ENCODE measurements at regions not wholly inside any gene's neighbourhood (a gene's known extent, or its start where the extent isn't known, plus 50 kb on each side); places are given as distances from the start of the nearest gene placed in this dataset.

- ATAC-seq (0 out of 2 replicates have a peak, but pooled peaks have one; percentile 18), DNase-seq (no peak)
- Histone ChIP-seq H3K36me3 (ENCODE audit: low read depth, low read length) (no peaks in the 10 kb centered on the region), H3K9me2 (replicated peaks; ENCODE audit: low read length) (no peaks in the 10 kb centered on the region), H3K4me1 (ENCODE audit: insufficient read depth, low read length) (peaks cover 3% of the 10 kb centered on the region; the same call in 1 of the 2 replicates), H3K27ac (ENCODE audit: low read length) (no peak overlapping the region), H3K27me3 (ENCODE audit: low read length) (no peaks in the 10 kb centered on the region), H3K79me2 (ENCODE audit: low read length) (no peaks in the 10 kb centered on the region), H3K4me2 (ENCODE audit: low read length) (no peak overlapping the region), H3K9me3 (ENCODE audit: low read length) (no peaks in the 10 kb centered on the region), H3K9ac (ENCODE audit: low read length) (no peak overlapping the region), H4K20me1 (ENCODE audit: low read length) (no peaks in the 10 kb centered on the region), H2AFZ (ENCODE audit: low read length) (no peak overlapping the region), H3F3A (ENCODE audit: low read length, unreplicated experiment) (no peaks in the 10 kb centered on the region), H3K4me3 (ENCODE audit: low read length) (no peak overlapping the region)
- intact Hi-C loops (cut with micrococcal nuclease) = no loop called here
- BruUV-seq (replicated peaks) = no TSS peak
- CTCF ChIA-PET = no interaction called here
- POLR2A ChIA-PET (ENCODE audit: unreplicated experiment) = no interaction called here
- no peak for TF ChIP-seq CTCF (conservative IDR thresholded peaks at IDR 0.05; ENCODE audit: low read depth, low read length)
- no peak for TF ChIP-seq EZH2phosphoT487 (IDR thresholded peaks at IDR 0.05; ENCODE audit: borderline replicate concordance, low read length)
- no peak for TF ChIP-seq EZH2 (IDR thresholded peaks at IDR 0.05; ENCODE audit: low read length, unreplicated experiment)
Observed at GRCh38 chr3:23085261-23085660, 117.9 kb upstream of the UBE2E2 start.

- ATAC-seq (no peak), DNase-seq (no peak)
- TF ChIP-seq EZH2phosphoT487 (IDR thresholded peaks at IDR 0.05; ENCODE audit: borderline replicate concordance, low read length) (no peak), EZH2 (IDR thresholded peaks at IDR 0.05; ENCODE audit: low read length, unreplicated experiment) (no peak), CTCF (conservative IDR thresholded peaks at IDR 0.05; ENCODE audit: low read depth, low read length) (no peak)
- ChIA-PET CTCF (no interaction called here), POLR2A (ENCODE audit: unreplicated experiment) (interaction anchor here (0.7 kb wide), 2 partner anchors 118 to 564 kb away, joined by 7 read pairs; no protein-coding TSS in a partner anchor)
- Histone ChIP-seq H3K27ac (ENCODE audit: low read length) (no peak overlapping the region), H3K4me2 (ENCODE audit: low read length) (no peak overlapping the region), H3K4me3 (ENCODE audit: low read length) (no peak overlapping the region), H3K9me3 (ENCODE audit: low read length) (no peaks in the 10 kb centered on the region), H3F3A (ENCODE audit: low read length, unreplicated experiment) (no peaks in the 10 kb centered on the region), H3K9me2 (replicated peaks; ENCODE audit: low read length) (no peaks in the 10 kb centered on the region), H3K4me1 (ENCODE audit: insufficient read depth, low read length) (no peaks in the 10 kb centered on the region), H3K27me3 (ENCODE audit: low read length) (no peaks in the 10 kb centered on the region), H3K9ac (ENCODE audit: low read length) (no peak overlapping the region), H2AFZ (ENCODE audit: low read length) (no peak overlapping the region), H3K36me3 (ENCODE audit: low read depth, low read length) (no peaks in the 10 kb centered on the region), H3K79me2 (ENCODE audit: low read length) (no peaks in the 10 kb centered on the region), H4K20me1 (ENCODE audit: low read length) (no peaks in the 10 kb centered on the region)
- no TSS peak for BruUV-seq (replicated peaks)
- intact Hi-C loops (cut with micrococcal nuclease) = no loop called here
Observed at GRCh38 chr3:23086331-23086730, 116.8 kb upstream of the UBE2E2 start.

- Histone ChIP-seq H3K27me3 (ENCODE audit: low read length) (no peaks in the 10 kb centered on the region), H2AFZ (ENCODE audit: low read length) (no peak overlapping the region), H3K4me2 (ENCODE audit: low read length) (no peak overlapping the region), H3K36me3 (ENCODE audit: low read depth, low read length) (no peaks in the 10 kb centered on the region), H3F3A (ENCODE audit: low read length, unreplicated experiment) (no peaks in the 10 kb centered on the region), H4K20me1 (ENCODE audit: low read length) (no peaks in the 10 kb centered on the region), H3K9ac (ENCODE audit: low read length) (no peak overlapping the region), H3K4me3 (ENCODE audit: low read length) (no peak overlapping the region), H3K9me3 (ENCODE audit: low read length) (no peaks in the 10 kb centered on the region), H3K4me1 (ENCODE audit: insufficient read depth, low read length) (no peaks in the 10 kb centered on the region), H3K9me2 (replicated peaks; ENCODE audit: low read length) (no peaks in the 10 kb centered on the region), H3K79me2 (ENCODE audit: low read length) (no peaks in the 10 kb centered on the region), H3K27ac (ENCODE audit: low read length) (no peak overlapping the region)
- ATAC-seq = no peak
- intact Hi-C loops (cut with micrococcal nuclease) = no loop called here
- CTCF ChIA-PET = no interaction called here
- DNase-seq = no peak
- POLR2A ChIA-PET (ENCODE audit: unreplicated experiment) = interaction anchor here (0.7 kb wide), 1 partner anchor 565 kb away, joined by 7 read pairs; no protein-coding TSS in a partner anchor
- no peak for TF ChIP-seq EZH2 (IDR thresholded peaks at IDR 0.05; ENCODE audit: low read length, unreplicated experiment)
- no peak for TF ChIP-seq EZH2phosphoT487 (IDR thresholded peaks at IDR 0.05; ENCODE audit: borderline replicate concordance, low read length)
- TF ChIP-seq CTCF (conservative IDR thresholded peaks at IDR 0.05; ENCODE audit: low read depth, low read length) = no peak
- no TSS peak for BruUV-seq (replicated peaks)
Observed at GRCh38 chr3:23086831-23087230, 116.3 kb upstream of the UBE2E2 start.
